ENCODE measurements at regions not wholly inside any gene's neighbourhood (a gene's known extent, or its start where the extent isn't known, plus 50 kb on each side); places are given as distances from the start of the nearest gene placed in this dataset.
A peak's percentile ranks its signal among the peaks of the same experiment; 100 is the strongest.

DNA sequence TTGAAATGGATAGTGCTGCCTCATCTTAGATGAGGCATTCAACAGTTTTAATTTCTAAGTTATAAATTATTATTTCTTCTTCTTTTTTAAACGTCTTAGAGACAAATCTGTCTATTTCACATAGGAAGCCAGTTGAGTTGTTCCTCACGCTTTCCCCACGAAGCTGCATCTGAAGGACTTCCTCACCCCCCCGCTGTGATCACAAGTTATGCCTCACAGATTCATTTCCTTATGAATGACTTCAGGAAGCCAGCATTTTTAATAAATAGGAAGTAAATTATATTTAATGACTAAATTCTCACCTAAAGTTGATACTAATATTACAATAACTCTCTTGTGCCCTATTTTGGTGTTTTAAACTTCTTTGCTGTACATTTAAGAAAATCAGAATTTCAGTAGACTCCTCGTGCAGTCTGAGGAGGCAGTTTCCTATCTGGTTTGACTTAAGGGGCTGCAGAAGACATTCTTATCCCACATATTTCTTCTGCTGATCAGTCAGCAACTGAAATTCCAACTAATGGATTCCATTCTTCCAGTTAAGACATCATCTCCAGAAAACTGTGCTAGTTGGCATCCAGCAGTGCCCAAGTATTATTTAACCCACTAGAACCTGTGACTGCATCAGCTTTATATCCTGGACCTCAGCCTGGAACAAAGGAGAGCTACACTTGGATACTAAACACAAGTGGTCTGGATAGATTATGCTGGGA lies 182.7 kb upstream of the CCN2 start:
- dilution Hi-C loops (cut with MboI; ENCODE audit: extremely low pct_ligation_motif_present, low sequenced_read_pairs): no loop called here
- H3K4me1 ChIP-seq (ENCODE audit: control insufficient read depth, extremely low read depth, insufficient read depth, low read length): peaks cover 7% of the 10 kb centered on the region
- H3K9ac ChIP-seq (ENCODE audit: control insufficient read depth, extremely low read depth, insufficient read depth, low read length): no peak overlapping the region
- no peak for DNase-seq (ENCODE audit: low read depth, low spot score)
- H3K9me3 ChIP-seq (ENCODE audit: control insufficient read depth, low read depth, low read length): no peaks in the 10 kb centered on the region
- H2AFZ ChIP-seq (ENCODE audit: control insufficient read depth, low read length): no peak overlapping the region
- H3K4me2 ChIP-seq (ENCODE audit: control insufficient read depth, extremely low read depth, insufficient read depth, low read depth, low read length): no peak overlapping the region
- no peak for FAIRE-seq
- H4K20me1 ChIP-seq (ENCODE audit: control insufficient read depth, extremely low read depth, insufficient read depth, low read length): no peaks in the 10 kb centered on the region
- H3K4me3 ChIP-seq (ENCODE audit: control insufficient read depth in 2 of 3, extremely low read depth in 1 of 3, insufficient read depth in 2 of 3, low read depth in 1 of 3, low read length in 3 of 3): no peak overlapping the region
- no peaks in the 10 kb centered on the region for H3K27me3 ChIP-seq (ENCODE audit: control insufficient read depth, extremely low read depth, insufficient read depth, low read length)
- H3K79me2 ChIP-seq (ENCODE audit: control insufficient read depth, insufficient read depth, low read length): no peaks in the 10 kb centered on the region
- no peaks in the 10 kb centered on the region for H3K36me3 ChIP-seq (ENCODE audit: control insufficient read depth in 2 of 2, extremely low read depth in 1 of 2, insufficient read depth in 2 of 2, low read length in 2 of 2)
- TF ChIP-seq, protein P1, sequence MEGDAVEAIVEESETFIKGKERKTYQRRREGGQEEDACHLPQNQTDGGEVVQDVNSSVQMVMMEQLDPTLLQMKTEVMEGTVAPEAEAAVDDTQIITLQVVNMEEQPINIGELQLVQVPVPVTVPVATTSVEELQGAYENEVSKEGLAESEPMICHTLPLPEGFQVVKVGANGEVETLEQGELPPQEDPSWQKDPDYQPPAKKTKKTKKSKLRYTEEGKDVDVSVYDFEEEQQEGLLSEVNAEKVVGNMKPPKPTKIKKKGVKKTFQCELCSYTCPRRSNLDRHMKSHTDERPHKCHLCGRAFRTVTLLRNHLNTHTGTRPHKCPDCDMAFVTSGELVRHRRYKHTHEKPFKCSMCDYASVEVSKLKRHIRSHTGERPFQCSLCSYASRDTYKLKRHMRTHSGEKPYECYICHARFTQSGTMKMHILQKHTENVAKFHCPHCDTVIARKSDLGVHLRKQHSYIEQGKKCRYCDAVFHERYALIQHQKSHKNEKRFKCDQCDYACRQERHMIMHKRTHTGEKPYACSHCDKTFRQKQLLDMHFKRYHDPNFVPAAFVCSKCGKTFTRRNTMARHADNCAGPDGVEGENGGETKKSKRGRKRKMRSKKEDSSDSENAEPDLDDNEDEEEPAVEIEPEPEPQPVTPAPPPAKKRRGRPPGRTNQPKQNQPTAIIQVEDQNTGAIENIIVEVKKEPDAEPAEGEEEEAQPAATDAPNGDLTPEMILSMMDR (optimal IDR thresholded peaks at IDR 0.05 in 1 of 3, IDR thresholded peaks at IDR 0.05 in 1 of 3, conservative IDR thresholded peaks at IDR 0.05 in 1 of 3; ENCODE audit: extremely low read depth in 1 of 3, insufficient read depth in 2 of 3, low read length in 3 of 3): no peak
- no peak for TF ChIP-seq EZH2 (IDR thresholded peaks at IDR 0.05; ENCODE audit: low read length)
- no peaks in the 10 kb centered on the region for H3K9me1 ChIP-seq (ENCODE audit: control insufficient read depth, extremely low read depth, insufficient read depth, low read length)
- H3K27ac ChIP-seq (ENCODE audit: control insufficient read depth, insufficient read depth, low read length): no peak overlapping the region

DNA sequence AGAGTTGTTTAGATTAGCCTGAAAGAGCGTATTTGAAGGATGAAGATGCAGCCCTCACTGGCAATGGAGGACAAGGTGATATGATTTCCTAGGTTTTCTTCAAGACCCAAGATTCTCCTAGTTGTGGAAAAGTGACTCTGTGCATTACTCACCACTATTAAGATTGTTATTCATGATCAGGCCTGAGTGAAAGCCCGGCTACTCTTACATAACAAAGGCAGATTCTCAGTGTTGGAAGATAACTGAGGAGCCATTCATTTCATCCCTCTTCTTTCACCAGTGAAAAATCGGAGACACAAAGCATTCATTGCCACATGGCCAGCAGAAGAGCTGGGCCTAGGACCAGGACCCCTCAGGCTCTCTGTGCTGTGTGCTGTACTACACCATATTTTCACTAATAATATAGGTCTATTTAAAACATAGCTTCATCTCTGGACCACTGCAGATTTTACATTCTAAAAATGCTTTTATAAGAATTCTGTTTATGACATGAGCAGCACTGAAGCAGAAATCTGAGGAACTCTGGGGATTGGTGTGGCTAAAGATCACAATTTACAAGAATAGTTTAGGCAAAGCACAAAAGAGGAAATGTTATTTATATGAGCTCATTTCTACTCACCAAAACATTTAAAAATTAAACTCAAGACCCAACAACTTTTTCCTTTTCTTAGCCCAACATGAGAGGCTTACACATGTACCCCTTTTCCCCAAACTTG lies 181.9 kb upstream of the CCN2 start:
- TF ChIP-seq EZH2 (IDR thresholded peaks at IDR 0.05; ENCODE audit: low read length): no peak
- TF ChIP-seq, protein P1 (optimal IDR thresholded peaks at IDR 0.05 in 1 of 3, IDR thresholded peaks at IDR 0.05 in 1 of 3, conservative IDR thresholded peaks at IDR 0.05 in 1 of 3; ENCODE audit: extremely low read depth in 1 of 3, insufficient read depth in 2 of 3, low read length in 3 of 3): no peak
- Histone ChIP-seq H3K9me1 (ENCODE audit: control insufficient read depth, extremely low read depth, insufficient read depth, low read length) (no peaks in the 10 kb centered on the region), H4K20me1 (ENCODE audit: control insufficient read depth, extremely low read depth, insufficient read depth, low read length) (no peaks in the 10 kb centered on the region), H2AFZ (ENCODE audit: control insufficient read depth, low read length) (no peak overlapping the region), H3K4me3 (ENCODE audit: control insufficient read depth in 2 of 3, extremely low read depth in 1 of 3, insufficient read depth in 2 of 3, low read depth in 1 of 3, low read length in 3 of 3) (no peak overlapping the region), H3K4me2 (ENCODE audit: control insufficient read depth, extremely low read depth, insufficient read depth, low read depth, low read length) (no peak overlapping the region), H3K79me2 (ENCODE audit: control insufficient read depth, insufficient read depth, low read length) (no peaks in the 10 kb centered on the region), H3K4me1 (ENCODE audit: control insufficient read depth, extremely low read depth, insufficient read depth, low read length) (peaks cover 7% of the 10 kb centered on the region), H3K9ac (ENCODE audit: control insufficient read depth, extremely low read depth, insufficient read depth, low read length) (no peak overlapping the region), H3K27me3 (ENCODE audit: control insufficient read depth, extremely low read depth, insufficient read depth, low read length) (no peaks in the 10 kb centered on the region), H3K9me3 (ENCODE audit: control insufficient read depth, low read depth, low read length) (no peaks in the 10 kb centered on the region), H3K27ac (ENCODE audit: control insufficient read depth, insufficient read depth, low read length) (no peak overlapping the region), H3K36me3 (ENCODE audit: control insufficient read depth in 2 of 2, extremely low read depth in 1 of 2, insufficient read depth in 2 of 2, low read length in 2 of 2) (no peaks in the 10 kb centered on the region)
- dilution Hi-C loops (cut with MboI; ENCODE audit: extremely low pct_ligation_motif_present, low sequenced_read_pairs): no loop called here
- DNase-seq (ENCODE audit: low read depth, low spot score) (no peak), FAIRE-seq (peak; percentile 71)

All from keratinocyte (primary cell).